Neural progenitor cell (in vitro differentiated cells): ENCODE measurements at regions not wholly inside any gene's neighbourhood (a gene's known extent, or its start where the extent isn't known, plus 50 kb on each side); places are given as distances from the start of the nearest gene placed in this dataset.

ENCODE experiments used
- DNase-seq: peaks from one replicate; pipeline ENCODE4 v3.0.0-alpha.2; 2016; ENCODE audit warnings: low spot score
- H2AFZ ChIP-seq: fragments of 200-600 bp; sonication (generic); replicated peaks from 2 replicates; pipeline ENCODE4 v1.6.1; 2016; ENCODE audit warnings: antibody characterized with exemption
- H3F3A ChIP-seq: fragments of 200-600 bp; sonication (generic); 2 replicates; pipeline ENCODE4 v1.6.1; 2016; ENCODE audit warnings: antibody characterized with exemption, low read depth
- H3K27ac ChIP-seq: fragments of 200-600 bp; sonication (generic); 2 replicates; pipeline ENCODE4 v1.5.1; 2016; ENCODE audit warnings: mild to moderate bottlenecking
- H3K27me3 ChIP-seq: fragments of 200-600 bp; sonication (generic); 2 replicates; pipeline ENCODE4 v1.6.1; 2016; ENCODE audit warnings: mild to moderate bottlenecking, moderate library complexity
- H3K36me3 ChIP-seq: fragments of 200-600 bp; sonication (generic); 2 replicates; pipeline ENCODE4 v1.5.1; 2016
- H3K4me1 ChIP-seq: fragments of 200-600 bp; sonication (generic); 2 replicates; pipeline ENCODE4 v1.6.1; 2016; ENCODE audit warnings: mixed run types
- H3K4me2 ChIP-seq: fragments of 200-600 bp; sonication (generic); 2 replicates; pipeline ENCODE4 v1.6.1; 2016
- H3K4me3 ChIP-seq: fragments of 200-600 bp; sonication (generic); 2 replicates; pipeline ENCODE4 v1.5.1; 2016
- H3K79me2 ChIP-seq: fragments of 200-600 bp; sonication (generic); 2 replicates; pipeline ENCODE4 v1.6.1; 2016; ENCODE audit warnings: low read depth
- H3K9ac ChIP-seq: fragments of 200-600 bp; sonication (generic); 2 replicates; pipeline ENCODE4 v1.6.1; 2016
- H3K9me3 ChIP-seq: fragments of 200-600 bp; sonication (generic); 2 replicates; pipeline ENCODE4 v1.5.1; 2016; ENCODE audit warnings: low read depth
- H4K20me1 ChIP-seq: fragments of 200-600 bp; sonication (generic); 2 replicates; pipeline ENCODE4 v1.6.1; 2016; ENCODE audit warnings: low read depth
- H3K27ac Mint-ChIP-seq: 3 replicates; pipeline ENCODE4 v1.8.0; 2021; ENCODE audit warnings: mixed read lengths
- H3K27me3 Mint-ChIP-seq: 2 replicates; pipeline ENCODE4 v1.8.0; 2022; ENCODE audit warnings: low read depth, mild to moderate bottlenecking, inconsistent platforms, moderate library complexity, mixed read lengths; ENCODE audit not compliant: insufficient read depth
- H3K36me3 Mint-ChIP-seq: 3 replicates; pipeline ENCODE4 v1.8.0; 2021; ENCODE audit warnings: mixed read lengths
- H3K4me1 Mint-ChIP-seq: 3 replicates; pipeline ENCODE4 v1.8.0; 2021; ENCODE audit warnings: mixed read lengths
- H3K4me3 Mint-ChIP-seq: 3 replicates; pipeline ENCODE4 v1.8.0; 2021; ENCODE audit warnings: mild to moderate bottlenecking, moderate library complexity, mixed read lengths
- H3K9me3 Mint-ChIP-seq: 3 replicates; pipeline ENCODE4 v1.8.0; 2020; ENCODE audit warnings: mixed read lengths
- EZH2 ChIP-seq: fragments of 200-600 bp; sonication (generic); IDR thresholded peaks from 2 replicates; pipeline ENCODE4 v1.6.1; 2017; ENCODE audit warnings: antibody characterized with exemption, mild to moderate bottlenecking, moderate library complexity
- EZH2phosphoT487 ChIP-seq: fragments of 200-600 bp; sonication (generic); IDR thresholded peaks from 2 replicates; pipeline ENCODE4 v1.6.1; 2017; ENCODE audit warnings: antibody characterized with exemption
- TF ChIP-seq, protein P1 (sequence below): fragments of 200-600 bp; sonication (generic); IDR thresholded peaks from 2 replicates; pipeline ENCODE4 v1.5.1; 2017; ENCODE audit warnings: antibody characterized with exemption, mild to moderate bottlenecking

DNA sequence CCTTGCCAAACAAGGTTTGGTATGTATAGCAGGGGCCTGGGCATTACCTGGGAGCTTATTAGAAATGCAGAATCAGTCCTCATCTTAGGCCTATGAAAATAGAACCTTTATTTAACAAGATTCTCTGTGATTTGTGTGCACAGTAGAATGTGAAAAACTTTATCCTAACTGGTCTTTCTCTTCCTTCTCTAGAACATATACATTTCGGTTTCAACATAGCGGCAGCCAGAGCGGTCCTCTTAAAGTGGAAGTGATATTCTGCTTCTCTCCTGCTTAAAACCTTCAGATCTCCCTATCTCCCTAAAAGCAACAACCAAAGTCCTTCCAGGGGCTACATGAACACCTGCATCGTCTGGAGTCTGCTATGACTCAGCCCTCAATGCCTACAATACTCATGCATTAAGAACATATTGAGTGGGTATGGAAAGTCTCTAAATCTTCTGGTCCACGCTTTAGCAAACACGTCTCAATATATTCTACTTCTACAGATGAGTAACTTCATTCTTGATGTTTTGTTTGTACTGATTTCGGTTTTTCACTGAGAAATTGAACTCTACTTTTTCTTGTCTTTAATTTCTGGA, 84.5 kb downstream of the SPRY2 start:
- H3K4me3 Mint-ChIP-seq: no peak overlapping the region
- H3K27ac Mint-ChIP-seq: no peak overlapping the region
- Histone ChIP-seq H3F3A (no peaks in the 10 kb centered on the region), H3K4me3 (no peak overlapping the region), H4K20me1 (no peaks in the 10 kb centered on the region), H3K4me2 (no peak overlapping the region), H2AFZ (peak overlapping the region; percentile 17), H3K9me3 (no peaks in the 10 kb centered on the region), H3K9ac (no peak overlapping the region), H3K36me3 (no peaks in the 10 kb centered on the region), H3K4me1 (no peaks in the 10 kb centered on the region), H3K27me3 (no peaks in the 10 kb centered on the region), H3K27ac (no peak overlapping the region), H3K79me2 (no peaks in the 10 kb centered on the region)
- peaks cover 29% of the 10 kb centered on the region for H3K9me3 Mint-ChIP-seq
- no peaks in the 10 kb centered on the region for H3K4me1 Mint-ChIP-seq
- peaks cover 3% of the 10 kb centered on the region for H3K27me3 Mint-ChIP-seq
- no peak for DNase-seq
- H3K36me3 Mint-ChIP-seq: peaks cover 6% of the 10 kb centered on the region
- TF ChIP-seq EZH2 (no peak), EZH2phosphoT487 (no peak)
- TF ChIP-seq, protein P1, sequence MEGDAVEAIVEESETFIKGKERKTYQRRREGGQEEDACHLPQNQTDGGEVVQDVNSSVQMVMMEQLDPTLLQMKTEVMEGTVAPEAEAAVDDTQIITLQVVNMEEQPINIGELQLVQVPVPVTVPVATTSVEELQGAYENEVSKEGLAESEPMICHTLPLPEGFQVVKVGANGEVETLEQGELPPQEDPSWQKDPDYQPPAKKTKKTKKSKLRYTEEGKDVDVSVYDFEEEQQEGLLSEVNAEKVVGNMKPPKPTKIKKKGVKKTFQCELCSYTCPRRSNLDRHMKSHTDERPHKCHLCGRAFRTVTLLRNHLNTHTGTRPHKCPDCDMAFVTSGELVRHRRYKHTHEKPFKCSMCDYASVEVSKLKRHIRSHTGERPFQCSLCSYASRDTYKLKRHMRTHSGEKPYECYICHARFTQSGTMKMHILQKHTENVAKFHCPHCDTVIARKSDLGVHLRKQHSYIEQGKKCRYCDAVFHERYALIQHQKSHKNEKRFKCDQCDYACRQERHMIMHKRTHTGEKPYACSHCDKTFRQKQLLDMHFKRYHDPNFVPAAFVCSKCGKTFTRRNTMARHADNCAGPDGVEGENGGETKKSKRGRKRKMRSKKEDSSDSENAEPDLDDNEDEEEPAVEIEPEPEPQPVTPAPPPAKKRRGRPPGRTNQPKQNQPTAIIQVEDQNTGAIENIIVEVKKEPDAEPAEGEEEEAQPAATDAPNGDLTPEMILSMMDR: no peak

DNA sequence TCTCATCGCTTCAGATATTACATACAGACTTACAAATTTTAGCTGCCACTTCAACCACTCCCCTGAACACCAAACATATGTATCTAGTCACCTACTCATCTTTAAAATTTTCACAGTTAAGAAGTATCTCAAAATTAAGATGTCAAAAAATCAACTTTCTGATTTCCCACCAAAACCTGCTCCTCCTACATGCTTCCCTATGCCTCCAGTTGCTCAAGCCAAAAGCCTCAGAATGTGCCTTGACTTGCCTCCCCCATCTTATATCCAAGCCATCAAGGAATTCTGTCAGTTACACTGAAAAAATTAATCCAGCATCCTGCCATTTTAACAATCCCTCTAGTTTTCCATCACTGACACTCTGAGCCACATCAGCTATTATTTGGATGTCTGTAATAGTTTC, 85.0 kb downstream of the SPRY2 start:
- no peaks in the 10 kb centered on the region for H3K79me2 ChIP-seq
- no peak overlapping the region for H3K27ac ChIP-seq
- no peak overlapping the region for H2AFZ ChIP-seq
- no peaks in the 10 kb centered on the region for H3K4me1 Mint-ChIP-seq
- H3K9ac ChIP-seq: no peak overlapping the region
- H3K27me3 Mint-ChIP-seq: peaks cover 3% of the 10 kb centered on the region
- no peak for TF ChIP-seq EZH2phosphoT487
- no peak for TF ChIP-seq EZH2
- TF ChIP-seq, protein P1: no peak
- no peak overlapping the region for H3K27ac Mint-ChIP-seq
- H3K4me3 ChIP-seq: no peak overlapping the region
- H3K4me2 ChIP-seq: no peak overlapping the region
- no peak overlapping the region for H3K4me3 Mint-ChIP-seq
- H3K36me3 Mint-ChIP-seq: peaks cover 6% of the 10 kb centered on the region
- H3K4me1 ChIP-seq: no peaks in the 10 kb centered on the region
- H3K36me3 ChIP-seq: no peaks in the 10 kb centered on the region
- H3K27me3 ChIP-seq: no peaks in the 10 kb centered on the region
- H3K9me3 ChIP-seq: no peaks in the 10 kb centered on the region
- H4K20me1 ChIP-seq: no peaks in the 10 kb centered on the region
- DNase-seq: no peak
- no peaks in the 10 kb centered on the region for H3F3A ChIP-seq
- H3K9me3 Mint-ChIP-seq: peaks cover 24% of the 10 kb centered on the region

DNA sequence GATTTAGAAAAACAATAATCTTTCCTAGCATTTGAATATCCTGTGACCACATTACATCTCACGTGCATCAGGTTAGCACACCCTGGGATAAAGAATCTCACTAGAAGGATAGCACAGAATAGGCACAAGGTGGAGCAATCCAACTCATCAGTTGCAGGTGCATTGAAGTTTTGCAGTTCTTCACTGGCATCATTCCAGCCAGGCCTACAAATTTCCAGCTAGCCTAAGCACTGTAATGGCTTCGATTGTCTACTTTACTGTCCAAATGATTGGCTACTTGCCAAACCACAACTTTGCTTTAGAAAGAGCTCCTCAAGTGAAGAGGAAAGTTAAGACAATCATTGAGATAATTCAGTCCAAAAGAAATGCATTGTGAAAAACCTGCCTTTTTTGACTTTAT, 89.5 kb downstream of the SPRY2 start:
- no peaks in the 10 kb centered on the region for H4K20me1 ChIP-seq

More for the DNA sequence above, 89.5 kb downstream of the SPRY2 start:
- Mint-ChIP-seq H3K27ac (no peak overlapping the region), H3K36me3 (no peaks in the 10 kb centered on the region), H3K27me3 (no peaks in the 10 kb centered on the region), H3K4me3 (no peak overlapping the region), H3K9me3 (peaks cover 7% of the 10 kb centered on the region), H3K4me1 (no peaks in the 10 kb centered on the region)
- Histone ChIP-seq H3K79me2 (no peaks in the 10 kb centered on the region), H3F3A (no peaks in the 10 kb centered on the region), H3K4me3 (no peak overlapping the region), H3K9ac (no peak overlapping the region), H3K9me3 (no peaks in the 10 kb centered on the region), H3K4me1 (no peaks in the 10 kb centered on the region), H3K27ac (no peak overlapping the region), H2AFZ (no peak overlapping the region), H3K36me3 (no peaks in the 10 kb centered on the region), H3K27me3 (no peaks in the 10 kb centered on the region), H3K4me2 (no peak overlapping the region)
- peak; percentile 1 for DNase-seq
- TF ChIP-seq EZH2phosphoT487: no peak
- TF ChIP-seq, protein P1: no peak
- no peak for TF ChIP-seq EZH2
